H1 (cell line): ENCODE measurements at regions not wholly inside any gene's neighbourhood (a gene's known extent, or its start where the extent isn't known, plus 50 kb on each side); places are given as distances from the start of the nearest gene placed in this dataset.

Experiments used
- FOSL1 ChIP-seq: IDR thresholded peaks from 2 replicates; pipeline ENCODE4 v1.6.1; 2011; ENCODE audit warnings: mild to moderate bottlenecking, low read depth, low read length, moderate library complexity; ENCODE audit not compliant: insufficient read depth
- HDAC6 ChIP-seq: IDR thresholded peaks from one replicate; pipeline ENCODE4 v1.7.1; 2012; ENCODE audit warnings: low read depth, mild to moderate bottlenecking, inconsistent platforms, low read length, moderate library complexity
- RFX5 ChIP-seq: IDR thresholded peaks from 2 replicates; pipeline ENCODE4 v1.6.1; 2011; ENCODE audit warnings: low read depth, low read length, improper control_type of control experiment, borderline replicate concordance
- SP1 ChIP-seq: IDR thresholded peaks from 2 replicates; pipeline ENCODE4 v1.6.1; 2011; ENCODE audit warnings: low read depth, low read length
- SP2 ChIP-seq: IDR thresholded peaks from 2 replicates; pipeline ENCODE4 v1.6.1; 2012; ENCODE audit warnings: mild to moderate bottlenecking, low read length, inconsistent platforms
- TF ChIP-seq, protein P1 (sequence below): IDR thresholded peaks from 2 replicates; pipeline ENCODE4 v1.6.1; 2012; ENCODE audit warnings: inconsistent platforms

DNA sequence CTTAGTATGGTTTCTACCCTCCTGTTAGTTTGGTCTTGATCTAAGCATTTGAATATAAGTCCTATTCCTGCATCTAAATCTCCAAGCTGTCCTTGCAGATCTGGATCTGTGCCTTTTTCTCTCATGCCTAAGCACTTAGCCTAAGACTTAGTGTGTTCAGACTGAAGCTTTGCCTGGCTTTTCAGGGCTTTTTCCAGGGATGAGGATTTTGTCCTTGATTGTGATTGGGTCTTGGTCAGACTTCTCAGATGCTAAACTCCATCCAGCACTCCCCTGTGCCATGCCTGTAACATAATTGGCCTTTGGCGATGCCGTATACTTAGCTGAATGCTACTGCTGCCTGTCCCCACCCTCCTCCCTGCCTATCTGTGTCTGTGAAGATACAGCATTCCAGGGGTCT, 98.1 kb upstream of the NRIP1 start (continued):
- TF ChIP-seq SP1 (no peak), RFX5 (no peak), FOSL1 (no peak), SP2 (no peak), HDAC6 (no peak)
- TF ChIP-seq, protein P1, sequence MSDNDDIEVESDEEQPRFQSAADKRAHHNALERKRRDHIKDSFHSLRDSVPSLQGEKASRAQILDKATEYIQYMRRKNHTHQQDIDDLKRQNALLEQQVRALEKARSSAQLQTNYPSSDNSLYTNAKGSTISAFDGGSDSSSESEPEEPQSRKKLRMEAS: no peak
